NCI-H774 (cell line): ENCODE measurements at regions not wholly inside any gene's neighbourhood (a gene's known extent, or its start where the extent isn't known, plus 50 kb on each side); places are given as distances from the start of the nearest gene placed in this dataset.

Experiments used
- DNase-seq: peaks from one replicate; lab custom pipeline; 2025; lab: John Stamatoyannopoulos, UW

- DNase-seq, result no peak
These were observed 284.4 kb upstream of the MON1B start for GRCh38 chr16:76906552-76906951.

- DNase-seq, result no peak
These were observed 280.1 kb upstream of the MON1B start for GRCh38 chr16:76910931-76911330.

GRCh38 chr16:76913046-76913445, 277.9 kb upstream of the MON1B start:
- DNase-seq, result no peak

GRCh38 chr16:76926042-76926441, 264.9 kb upstream of the MON1B start:
- no peak for DNase-seq

- DNase-seq, result no peak
These were observed 264.4 kb upstream of the MON1B start for GRCh38 chr16:76926595-76926994.

GRCh38 chr16:76931186-76931585, 259.8 kb upstream of the MON1B start:
- no peak for DNase-seq

GRCh38 chr16:76932541-76933211, 258.3 kb upstream of the MON1B start:
- DNase-seq, result no peak

GRCh38 chr16:76940251-76940650, 250.7 kb upstream of the MON1B start:
- DNase-seq, result no peak

- DNase-seq, result no peak
These were observed 249.9 kb upstream of the MON1B start for GRCh38 chr16:76941113-76941512.

- no peak for DNase-seq
These were observed 248.9 kb upstream of the MON1B start for GRCh38 chr16:76942089-76942488.

- no peak for DNase-seq
These were observed 247.1 kb upstream of the MON1B start for GRCh38 chr16:76943921-76944320.

GRCh38 chr16:76946879-76947278, 244.1 kb upstream of the MON1B start:
- no peak for DNase-seq

GRCh38 chr16:76947749-76948148, 243.2 kb upstream of the MON1B start:
- no peak for DNase-seq

- no peak for DNase-seq
These were observed 235.4 kb upstream of the MON1B start for GRCh38 chr16:76955629-76956028.

- DNase-seq, result no peak
These were observed 234.6 kb upstream of the MON1B start for GRCh38 chr16:76956394-76956793.

- DNase-seq, result no peak
These were observed 234.1 kb upstream of the MON1B start for GRCh38 chr16:76956841-76957240.

GRCh38 chr16:76959166-76959565, 231.8 kb upstream of the MON1B start:
- no peak for DNase-seq

- DNase-seq, result no peak
These were observed 227.2 kb upstream of the MON1B start for GRCh38 chr16:76963614-76964315.

- no peak for DNase-seq
These were observed 226.4 kb upstream of the MON1B start for GRCh38 chr16:76964464-76965154.

- DNase-seq, result no peak
These were observed 220.8 kb upstream of the MON1B start for GRCh38 chr16:76970087-76970744.

GRCh38 chr16:76970745-76971099, 220.3 kb upstream of the MON1B start:
- no peak for DNase-seq

GRCh38 chr16:76976101-76976500, 214.9 kb upstream of the MON1B start:
- DNase-seq, result no peak

- DNase-seq, result no peak
These were observed 214.2 kb upstream of the MON1B start for GRCh38 chr16:76976756-76977155.
